Body of pancreas (tissue), 4 donors: ENCODE measurements at regions not wholly inside any gene's neighbourhood (a gene's known extent, or its start where the extent isn't known, plus 50 kb on each side); places are given as distances from the start of the nearest gene placed in this dataset.

Experiments
- CTCF ChIP-seq, 7 experiments: fragments of 450-650 bp in 4 of 7; fragments of 200-600 bp in 3 of 7; sonication (generic) in 3 of 7; IDR thresholded peaks; one replicate each; pipeline ENCODE4 v1.5.1; 2016 to 2019; ENCODE audit warnings: antibody characterized with exemption in 7 of 7
- POLR2A ChIP-seq, 3 donors: fragments of 450-650 bp; IDR thresholded peaks; one replicate each; pipeline ENCODE4 v1.6.1; 2016; ENCODE audit warnings: antibody characterized with exemption in 3 of 3, mild to moderate bottlenecking in 2 of 3

GRCh38 chr14:26304056-26304455 lies 293.8 kb downstream of the NOVA1 start:
- TF ChIP-seq CTCF (IDR thresholded peaks at IDR 0.05): no peak
- TF ChIP-seq POLR2A (IDR thresholded peaks at IDR 0.05): no peak
